Liver (tissue), 7 donors: ENCODE measurements at regions not wholly inside any gene's neighbourhood (a gene's known extent, or its start where the extent isn't known, plus 50 kb on each side); places are given as distances from the start of the nearest gene placed in this dataset.

Experiments used
- DNase-seq: peaks from one replicate; pipeline ENCODE4 v3.0.0-alpha.2; 2017; ENCODE audit warnings: low spot score
- H3K27ac ChIP-seq, 2 donors: one replicate each; pipeline ENCODE4 v1.7.0; 2013; ENCODE audit warnings: inconsistent platforms in 2 of 2, low read length in 2 of 2, control low read depth in 1 of 2, low read depth in 1 of 2, mild to moderate bottlenecking in 1 of 2
- H3K27me3 ChIP-seq, 4 donors: one replicate each; pipeline versions ENCODE4 v1.6.1 to v1.7.0; 2013; ENCODE audit warnings: low read length in 3 of 4, inconsistent platforms in 1 of 4, mild to moderate bottlenecking in 1 of 4, moderate library complexity in 1 of 4; ENCODE audit not compliant: control insufficient read depth in 4 of 4, insufficient read depth in 4 of 4
- H3K36me3 ChIP-seq, 4 donors: one replicate each; pipeline versions ENCODE4 v1.6.1 to v1.7.0; 2013; ENCODE audit warnings: low read length in 3 of 4, mild to moderate bottlenecking in 3 of 4, low read depth in 1 of 4, moderate library complexity in 1 of 4; ENCODE audit not compliant: control insufficient read depth in 4 of 4, insufficient read depth in 3 of 4
- H3K4me1 ChIP-seq, 4 donors: one replicate each; pipeline versions ENCODE4 v1.6.1 to v1.7.0; 2013; ENCODE audit warnings: low read length in 3 of 4, mild to moderate bottlenecking in 3 of 4, moderate library complexity in 1 of 4; ENCODE audit not compliant: control insufficient read depth in 4 of 4, insufficient read depth in 4 of 4
- H3K4me3 ChIP-seq, 3 donors: one replicate each; pipeline versions ENCODE4 v1.6.1 to v1.7.0; 2013; ENCODE audit warnings: low read length in 3 of 3, control low read depth in 1 of 3, low read depth in 1 of 3, mild to moderate bottlenecking in 1 of 3
- H3K9ac ChIP-seq, 2 donors: one replicate each; pipeline ENCODE4 v1.7.0; 2013; ENCODE audit warnings: low read length in 2 of 2, mild to moderate bottlenecking in 2 of 2, moderate library complexity in 2 of 2, control low read depth in 1 of 2, low read depth in 1 of 2
- H3K9me3 ChIP-seq, 4 donors: one replicate each; pipeline versions ENCODE4 v1.6.1 to v1.7.0; 2013; ENCODE audit warnings: low read length in 3 of 4; ENCODE audit not compliant: control insufficient read depth in 4 of 4
- EGR1 ChIP-seq, 2 donors: IDR thresholded peaks; 2 replicates each; pipeline ENCODE4 v1.6.1; 2016 to 2018; ENCODE audit warnings: antibody characterized with exemption in 2 of 2, low read depth in 2 of 2
- FOXA1 ChIP-seq: IDR thresholded peaks from 2 replicates; pipeline ENCODE4 v1.6.1; 2016; ENCODE audit warnings: antibody characterized with exemption
- FOXA2 ChIP-seq: IDR thresholded peaks from 2 replicates; pipeline ENCODE4 v1.6.1; 2016; ENCODE audit warnings: antibody characterized with exemption
- GABPA ChIP-seq, 2 donors: IDR thresholded peaks in 1 of 2; conservative IDR thresholded peaks in 1 of 2; 2 replicates each; pipeline ENCODE4 v1.6.1; 2016; ENCODE audit warnings: antibody characterized with exemption in 2 of 2, mild to moderate bottlenecking in 1 of 2, moderate library complexity in 1 of 2
- HNF4A ChIP-seq, 2 donors: conservative IDR thresholded peaks; 2 replicates each; pipeline ENCODE4 v1.6.1; 2016; ENCODE audit warnings: antibody characterized with exemption in 2 of 2, mild to moderate bottlenecking in 2 of 2
- HNF4G ChIP-seq: IDR thresholded peaks from 2 replicates; pipeline ENCODE4 v1.6.1; 2016; ENCODE audit warnings: antibody characterized with exemption
- JUND ChIP-seq, 2 donors: IDR thresholded peaks; 2 replicates each; pipeline ENCODE4 v1.6.1; 2016; ENCODE audit warnings: antibody characterized with exemption in 2 of 2
- NR2F2 ChIP-seq: IDR thresholded peaks from 2 replicates; pipeline ENCODE4 v1.6.1; 2016; ENCODE audit warnings: antibody characterized with exemption
- RAD21 ChIP-seq, 2 donors: IDR thresholded peaks; 2 replicates each; pipeline ENCODE4 v1.6.1; 2016; ENCODE audit warnings: antibody characterized with exemption in 2 of 2, mild to moderate bottlenecking in 2 of 2
- RXRA ChIP-seq, 2 donors: IDR thresholded peaks; 2 replicates each; pipeline ENCODE4 v1.6.1; 2017 to 2018; ENCODE audit warnings: antibody characterized with exemption in 2 of 2, mild to moderate bottlenecking in 1 of 2
- TAF1 ChIP-seq: conservative IDR thresholded peaks from 2 replicates; pipeline ENCODE4 v1.6.1; 2016; ENCODE audit warnings: antibody characterized with exemption, mild to moderate bottlenecking
- YY1 ChIP-seq: IDR thresholded peaks from 2 replicates; pipeline ENCODE4 v1.6.1; 2016; ENCODE audit warnings: antibody characterized with exemption, mild to moderate bottlenecking
- WGBS: extraction: QIAGEN DNeasy Blood & Tissue Kit; methylation state at CpG from one replicate; pipeline ENCODE4 v1.1.7; 2013; 5-methylcytosine and 5-hydroxymethylcytosine counted together
- TF ChIP-seq, protein P1 (sequence below): IDR thresholded peaks from 2 replicates; pipeline ENCODE4 v1.6.1; 2016; ENCODE audit warnings: antibody characterized with exemption
- TF ChIP-seq, protein P2 (sequence below): IDR thresholded peaks from 2 replicates; pipeline ENCODE4 v1.6.1; 2016; ENCODE audit warnings: antibody characterized with exemption, mild to moderate bottlenecking
- TF ChIP-seq, protein P3 (sequence below): IDR thresholded peaks from 2 replicates; pipeline ENCODE4 v1.6.1; 2016; ENCODE audit warnings: antibody characterized with exemption
- donor health status: healthy.
- donor health status: healthy.
- donor health status: healthy.
- donor health status: healthy.

DNA sequence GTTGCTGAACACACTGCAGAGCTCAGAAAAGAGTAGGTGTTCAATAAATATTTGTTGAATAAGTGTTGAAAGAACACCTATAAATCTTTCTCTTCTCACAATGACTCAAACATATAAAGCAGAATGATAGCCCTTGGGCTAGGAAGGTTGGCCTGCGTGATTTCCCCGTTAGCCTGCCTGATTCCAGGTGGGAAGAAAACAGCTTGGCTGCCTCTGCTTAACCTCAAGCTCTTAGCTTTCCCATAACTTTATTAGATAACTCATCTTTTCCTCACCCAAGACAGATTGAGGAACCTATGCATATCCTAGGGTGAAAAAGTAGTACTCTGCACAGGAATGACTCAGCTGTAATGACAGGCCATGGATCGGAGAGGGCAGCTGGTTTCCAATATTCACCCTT, 300.3 kb upstream of the ID4 start:
- Histone ChIP-seq H3K27me3 (peaks cover 0 to 2% (median 0%) of the 10 kb centered on the region in 4 donors), H3K4me1 (no peaks in the 10 kb centered on the region), H3K4me3 (no peak overlapping the region), H3K9me3 (no peaks in the 10 kb centered on the region), H3K27ac (no peak overlapping the region), H3K9ac (no peak overlapping the region), H3K36me3 (no peaks in the 10 kb centered on the region)
- 77% methylated on average over 3 of the region's 3 CpGs for WGBS
- TF ChIP-seq, protein P1, sequence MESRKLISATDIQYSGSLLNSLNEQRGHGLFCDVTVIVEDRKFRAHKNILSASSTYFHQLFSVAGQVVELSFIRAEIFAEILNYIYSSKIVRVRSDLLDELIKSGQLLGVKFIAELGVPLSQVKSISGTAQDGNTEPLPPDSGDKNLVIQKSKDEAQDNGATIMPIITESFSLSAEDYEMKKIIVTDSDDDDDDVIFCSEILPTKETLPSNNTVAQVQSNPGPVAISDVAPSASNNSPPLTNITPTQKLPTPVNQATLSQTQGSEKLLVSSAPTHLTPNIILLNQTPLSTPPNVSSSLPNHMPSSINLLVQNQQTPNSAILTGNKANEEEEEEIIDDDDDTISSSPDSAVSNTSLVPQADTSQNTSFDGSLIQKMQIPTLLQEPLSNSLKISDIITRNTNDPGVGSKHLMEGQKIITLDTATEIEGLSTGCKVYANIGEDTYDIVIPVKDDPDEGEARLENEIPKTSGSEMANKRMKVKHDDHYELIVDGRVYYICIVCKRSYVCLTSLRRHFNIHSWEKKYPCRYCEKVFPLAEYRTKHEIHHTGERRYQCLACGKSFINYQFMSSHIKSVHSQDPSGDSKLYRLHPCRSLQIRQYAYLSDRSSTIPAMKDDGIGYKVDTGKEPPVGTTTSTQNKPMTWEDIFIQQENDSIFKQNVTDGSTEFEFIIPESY: no peak
- TF ChIP-seq YY1 (no peak), HNF4A (conservative IDR thresholded peaks at IDR 0.05) (no peak), RAD21 (IDR thresholded peaks at IDR 0.05) (no peak), FOXA2 (no peak), RXRA (IDR thresholded peaks at IDR 0.05) (no peak), TAF1 (no peak), HNF4G (no peak), FOXA1 (no peak), GABPA (IDR thresholded peaks at IDR 0.05 in 1 of 2, conservative IDR thresholded peaks at IDR 0.05 in 1 of 2) (no peak), JUND (IDR thresholded peaks at IDR 0.05) (no peak)
- TF ChIP-seq, protein P2, sequence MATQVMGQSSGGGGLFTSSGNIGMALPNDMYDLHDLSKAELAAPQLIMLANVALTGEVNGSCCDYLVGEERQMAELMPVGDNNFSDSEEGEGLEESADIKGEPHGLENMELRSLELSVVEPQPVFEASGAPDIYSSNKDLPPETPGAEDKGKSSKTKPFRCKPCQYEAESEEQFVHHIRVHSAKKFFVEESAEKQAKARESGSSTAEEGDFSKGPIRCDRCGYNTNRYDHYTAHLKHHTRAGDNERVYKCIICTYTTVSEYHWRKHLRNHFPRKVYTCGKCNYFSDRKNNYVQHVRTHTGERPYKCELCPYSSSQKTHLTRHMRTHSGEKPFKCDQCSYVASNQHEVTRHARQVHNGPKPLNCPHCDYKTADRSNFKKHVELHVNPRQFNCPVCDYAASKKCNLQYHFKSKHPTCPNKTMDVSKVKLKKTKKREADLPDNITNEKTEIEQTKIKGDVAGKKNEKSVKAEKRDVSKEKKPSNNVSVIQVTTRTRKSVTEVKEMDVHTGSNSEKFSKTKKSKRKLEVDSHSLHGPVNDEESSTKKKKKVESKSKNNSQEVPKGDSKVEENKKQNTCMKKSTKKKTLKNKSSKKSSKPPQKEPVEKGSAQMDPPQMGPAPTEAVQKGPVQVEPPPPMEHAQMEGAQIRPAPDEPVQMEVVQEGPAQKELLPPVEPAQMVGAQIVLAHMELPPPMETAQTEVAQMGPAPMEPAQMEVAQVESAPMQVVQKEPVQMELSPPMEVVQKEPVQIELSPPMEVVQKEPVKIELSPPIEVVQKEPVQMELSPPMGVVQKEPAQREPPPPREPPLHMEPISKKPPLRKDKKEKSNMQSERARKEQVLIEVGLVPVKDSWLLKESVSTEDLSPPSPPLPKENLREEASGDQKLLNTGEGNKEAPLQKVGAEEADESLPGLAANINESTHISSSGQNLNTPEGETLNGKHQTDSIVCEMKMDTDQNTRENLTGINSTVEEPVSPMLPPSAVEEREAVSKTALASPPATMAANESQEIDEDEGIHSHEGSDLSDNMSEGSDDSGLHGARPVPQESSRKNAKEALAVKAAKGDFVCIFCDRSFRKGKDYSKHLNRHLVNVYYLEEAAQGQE: no peak
- TF ChIP-seq, protein P3, sequence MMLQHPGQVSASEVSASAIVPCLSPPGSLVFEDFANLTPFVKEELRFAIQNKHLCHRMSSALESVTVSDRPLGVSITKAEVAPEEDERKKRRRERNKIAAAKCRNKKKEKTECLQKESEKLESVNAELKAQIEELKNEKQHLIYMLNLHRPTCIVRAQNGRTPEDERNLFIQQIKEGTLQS: no peak
- DNase-seq: no peak

DNA sequence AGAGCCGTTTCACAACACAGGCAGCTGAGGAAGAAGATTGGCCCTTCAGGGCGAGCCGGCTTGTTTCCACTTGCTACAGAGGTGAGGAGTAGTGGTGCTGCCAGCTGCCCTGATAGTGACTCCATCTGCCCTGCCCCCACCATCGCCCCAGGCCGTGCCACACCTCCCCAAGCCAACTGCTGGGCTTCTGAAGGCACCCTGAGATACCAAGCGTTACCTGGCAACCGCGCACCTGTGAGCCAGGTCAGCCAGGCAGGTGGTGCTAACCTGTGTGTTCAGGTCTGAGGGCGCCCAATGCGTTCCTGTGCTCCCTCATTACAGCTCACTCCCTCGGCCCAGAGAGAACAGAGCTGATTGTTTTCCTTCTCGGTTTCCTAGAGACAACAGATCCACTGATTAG, 299.1 kb upstream of the ID4 start:
- H3K4me1 ChIP-seq: no peaks in the 10 kb centered on the region
- H3K9ac ChIP-seq: no peak overlapping the region
- DNase-seq: no peak
- H3K36me3 ChIP-seq: no peaks in the 10 kb centered on the region
- TF ChIP-seq GABPA (IDR thresholded peaks at IDR 0.05 in 1 of 2, conservative IDR thresholded peaks at IDR 0.05 in 1 of 2) (no peak), YY1 (no peak), HNF4G (no peak), NR2F2 (no peak), RAD21 (IDR thresholded peaks at IDR 0.05) (no peak), TAF1 (no peak), EGR1 (IDR thresholded peaks at IDR 0.05; ENCODE audit: low read depth in 2 of 2) (no peak), FOXA1 (no peak), RXRA (IDR thresholded peaks at IDR 0.05) (no peak), JUND (IDR thresholded peaks at IDR 0.05) (no peak)
- TF ChIP-seq, protein P3: no peak
- peaks cover 0 to 2% (median 0%) of the 10 kb centered on the region in 4 donors for H3K27me3 ChIP-seq
- H3K9me3 ChIP-seq: no peaks in the 10 kb centered on the region
- no peak overlapping the region for H3K27ac ChIP-seq
- no peak overlapping the region for H3K4me3 ChIP-seq
- 64% methylated on average over 12 of the region's 12 CpGs for WGBS
